ENCODE measurements at regions not wholly inside any gene's neighbourhood (a gene's known extent, or its start where the extent isn't known, plus 50 kb on each side); places are given as distances from the start of the nearest gene placed in this dataset.

- FAIRE-seq = no peak
- no peak for DNase-seq (ENCODE audit: low spot score)
These were observed 243.4 kb upstream of the IRX5 start for GRCh38 chr16:54687043-54687899.

GRCh38 chr16:54685682-54686081, 245.0 kb upstream of the IRX5 start:
- no peak for FAIRE-seq
- DNase-seq (ENCODE audit: low spot score) = no peak

- FAIRE-seq (no peak), DNase-seq (ENCODE audit: low spot score) (no peak)
These were observed 251.1 kb upstream of the IRX5 start for GRCh38 chr16:54679531-54679930.

GRCh38 chr16:54677308-54677950, 253.2 kb upstream of the IRX5 start:
- DNase-seq (ENCODE audit: low spot score) (no peak), FAIRE-seq (no peak)

GRCh38 chr16:54673313-54673712, 257.4 kb upstream of the IRX5 start:
- no peak for DNase-seq (ENCODE audit: low spot score)
- FAIRE-seq = no peak

GRCh38 chr16:54672500-54672899, 258.2 kb upstream of the IRX5 start:
- no peak for FAIRE-seq
- no peak for DNase-seq (ENCODE audit: low spot score)

GRCh38 chr16:54657709-54658102, 273.0 kb upstream of the IRX5 start:
- FAIRE-seq = no peak

GRCh38 chr16:54657058-54657708, 273.5 kb upstream of the IRX5 start:
- DNase-seq (ENCODE audit: low spot score) (peak; percentile 69), FAIRE-seq (no peak)

More at GRCh38 chr16:54657709-54658102, 273.0 kb upstream of the IRX5 start:
- DNase-seq (ENCODE audit: low spot score) = no peak

- FAIRE-seq (no peak), DNase-seq (ENCODE audit: low spot score) (no peak)
These were observed 275.5 kb upstream of the IRX5 start for GRCh38 chr16:54655121-54655590.

GRCh38 chr16:54654429-54654828, 276.2 kb upstream of the IRX5 start:
- DNase-seq (ENCODE audit: low spot score) (no peak), FAIRE-seq (no peak)

GRCh38 chr16:54652201-54652770, 278.4 kb upstream of the IRX5 start:
- DNase-seq (ENCODE audit: low spot score) (no peak), FAIRE-seq (no peak)

- DNase-seq (ENCODE audit: low spot score) = no peak
These were observed 279.0 kb upstream of the IRX5 start for GRCh38 chr16:54651440-54652195.

GRCh38 chr16:54649876-54650275, 280.8 kb upstream of the IRX5 start:
- DNase-seq (ENCODE audit: low spot score) (no peak), FAIRE-seq (no peak)

More at GRCh38 chr16:54651440-54652195, 279.0 kb upstream of the IRX5 start:
- no peak for FAIRE-seq

- FAIRE-seq (no peak), DNase-seq (ENCODE audit: low spot score) (no peak)
These were observed 282.1 kb upstream of the IRX5 start for GRCh38 chr16:54648575-54648974.

- no peak for DNase-seq (ENCODE audit: low spot score)
- no peak for FAIRE-seq
These were observed 282.9 kb upstream of the IRX5 start for GRCh38 chr16:54647725-54648221.

GRCh38 chr16:54647216-54647615, 283.4 kb upstream of the IRX5 start:
- FAIRE-seq (no peak), DNase-seq (ENCODE audit: low spot score) (no peak)

GRCh38 chr16:54645345-54645744, 285.3 kb upstream of the IRX5 start:
- DNase-seq (ENCODE audit: low spot score) = no peak
- FAIRE-seq = no peak

GRCh38 chr16:54636221-54636793, 294.4 kb upstream of the IRX5 start:
- no peak for FAIRE-seq

GRCh38 chr16:54633943-54634362, 296.7 kb upstream of the IRX5 start:
- no peak for FAIRE-seq
- DNase-seq (ENCODE audit: low spot score) = peak; percentile 6

More at GRCh38 chr16:54636221-54636793, 294.4 kb upstream of the IRX5 start:
- DNase-seq (ENCODE audit: low spot score) = no peak
